Islet of Langerhans (tissue), 1 donor: ENCODE measurements at regions not wholly inside any gene's neighbourhood (a gene's known extent, or its start where the extent isn't known, plus 50 kb on each side); places are given as distances from the start of the nearest gene placed in this dataset.

Experiments
- FAIRE-seq: peaks from one replicate; lab custom pipeline; 2011; peaks lifted over from hg19 to GRCh38; lab: Jason Lieb, UNC

GRCh38 chr3:187823746-187824145 lies 78.5 kb upstream of the BCL6 start:
- no peak for FAIRE-seq

GRCh38 chr3:187827723-187828122 lies 82.5 kb upstream of the BCL6 start:
- no peak for FAIRE-seq

GRCh38 chr3:187828579-187829452 lies 83.5 kb upstream of the BCL6 start:
- FAIRE-seq = no peak

- no peak for FAIRE-seq
Measured at GRCh38 chr3:187830181-187830580, 84.9 kb upstream of the BCL6 start.

- FAIRE-seq = no peak
Measured at GRCh38 chr3:187831125-187832051, 86.1 kb upstream of the BCL6 start.

- no peak for FAIRE-seq
Measured at GRCh38 chr3:187832202-187832601, 86.9 kb upstream of the BCL6 start.

- FAIRE-seq = no peak
Measured at GRCh38 chr3:187833375-187833774, 88.1 kb upstream of the BCL6 start.

- FAIRE-seq = no peak
Measured at GRCh38 chr3:187833799-187834578, 88.7 kb upstream of the BCL6 start.

GRCh38 chr3:187836823-187837770 lies 91.8 kb upstream of the BCL6 start:
- no peak for FAIRE-seq

GRCh38 chr3:187838016-187838540 lies 92.8 kb upstream of the BCL6 start:
- no peak for FAIRE-seq

- FAIRE-seq = no peak
Measured at GRCh38 chr3:187839422-187839821, 94.2 kb upstream of the BCL6 start.

- no peak for FAIRE-seq
Measured at GRCh38 chr3:187840856-187841255, 95.6 kb upstream of the BCL6 start.

GRCh38 chr3:187841560-187841959 lies 96.3 kb upstream of the BCL6 start:
- no peak for FAIRE-seq

- FAIRE-seq = no peak
Measured at GRCh38 chr3:187843654-187844053, 98.4 kb upstream of the BCL6 start.

- no peak for FAIRE-seq
Measured at GRCh38 chr3:187844708-187845107, 99.4 kb upstream of the BCL6 start.

- FAIRE-seq = no peak
Measured at GRCh38 chr3:187845826-187846225, 100.6 kb upstream of the BCL6 start.

GRCh38 chr3:187848401-187848800 lies 103.1 kb upstream of the BCL6 start:
- FAIRE-seq = no peak

GRCh38 chr3:187849016-187849654 lies 103.9 kb upstream of the BCL6 start:
- FAIRE-seq = no peak

- FAIRE-seq = no peak
Measured at GRCh38 chr3:187850258-187850921, 105.1 kb upstream of the BCL6 start.
